CD4-positive, alpha-beta T cell treated with Interleukin-6 for 4 hours (primary cell): ENCODE measurements at regions not wholly inside any gene's neighbourhood (a gene's known extent, or its start where the extent isn't known, plus 50 kb on each side); places are given as distances from the start of the nearest gene placed in this dataset.

Experiments
- DNase-seq: peaks from one replicate; pipeline ENCODE4 v3.0.0-alpha.2; 2020; ENCODE audit warnings: mixed read lengths

DNA sequence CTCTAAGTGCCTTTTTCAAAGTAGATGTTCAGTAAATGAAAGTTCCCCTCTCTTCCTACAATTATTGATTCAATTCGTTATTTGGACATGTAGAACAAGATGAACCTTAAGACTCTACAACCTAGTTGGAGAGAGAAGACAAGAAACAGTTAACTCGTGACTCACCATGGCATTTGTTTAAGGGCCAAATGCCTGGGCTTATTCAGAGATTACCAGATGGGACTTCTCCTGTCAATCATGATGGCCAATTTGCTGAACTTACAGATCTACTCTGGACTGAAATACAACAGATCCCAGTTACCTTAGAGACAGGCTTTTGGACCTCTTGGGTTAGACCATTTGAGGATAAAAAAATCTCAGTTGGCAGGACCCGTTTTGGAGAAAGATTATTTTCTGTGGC lies 93.5 kb downstream of the C1orf94 start:
- no peak for DNase-seq

DNA sequence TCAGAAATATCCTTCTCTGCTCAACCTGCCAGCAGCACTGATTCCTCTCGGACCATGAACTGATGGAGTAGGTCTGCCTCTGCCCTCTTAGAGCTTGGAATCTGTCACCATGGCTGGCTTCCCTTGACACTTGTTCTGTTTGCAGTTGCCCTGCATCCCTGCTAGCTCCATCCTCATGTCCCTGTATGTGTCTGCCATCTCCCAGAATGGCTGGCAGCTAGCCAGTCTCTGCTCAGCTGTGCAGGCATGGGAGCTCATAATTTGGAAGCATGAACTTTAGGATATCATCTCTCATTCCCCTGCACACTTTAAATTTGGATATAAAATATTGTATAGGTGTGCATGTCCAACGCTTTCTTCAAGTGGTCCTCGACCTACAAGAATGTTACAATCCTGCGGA lies 95.4 kb downstream of the C1orf94 start:
- DNase-seq = no peak

DNA sequence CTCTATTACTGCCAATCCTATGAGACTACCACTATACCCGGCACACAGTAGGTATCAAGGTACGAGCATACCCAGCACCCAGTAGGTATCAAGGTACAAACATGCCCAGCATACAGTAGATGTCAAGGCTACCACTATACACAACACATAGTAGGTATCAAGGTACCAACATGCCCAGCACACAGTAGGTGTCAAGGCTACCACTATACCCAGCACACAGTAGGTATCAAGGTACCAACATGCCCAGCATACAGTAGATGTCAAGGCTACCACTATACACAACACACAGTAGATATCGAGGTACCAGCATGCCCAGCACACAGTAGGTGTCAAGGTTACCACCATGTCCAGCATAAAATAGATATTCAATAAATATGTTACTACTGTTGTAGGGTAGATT lies 98.4 kb downstream of the C1orf94 start:
- DNase-seq = no peak

DNA sequence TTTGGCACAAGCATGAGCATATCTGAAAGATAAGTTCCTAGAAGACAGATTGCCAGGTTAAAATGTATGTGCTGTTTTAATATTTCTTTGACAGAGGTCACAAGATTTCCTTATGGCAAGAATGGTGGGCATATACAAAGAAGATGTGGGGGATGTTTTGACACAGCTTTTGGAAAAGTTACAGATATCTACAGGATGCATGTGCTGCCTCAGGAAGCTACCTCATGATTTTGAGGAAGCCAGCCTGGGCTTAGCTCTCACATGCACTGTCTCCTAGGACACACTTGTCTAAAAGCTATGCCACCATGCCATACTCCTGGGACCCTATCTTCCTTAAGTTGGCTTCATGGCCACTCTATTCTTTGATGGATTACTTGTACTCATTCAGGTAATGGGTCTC lies 99.9 kb downstream of the C1orf94 start:
- no peak for DNase-seq

DNA sequence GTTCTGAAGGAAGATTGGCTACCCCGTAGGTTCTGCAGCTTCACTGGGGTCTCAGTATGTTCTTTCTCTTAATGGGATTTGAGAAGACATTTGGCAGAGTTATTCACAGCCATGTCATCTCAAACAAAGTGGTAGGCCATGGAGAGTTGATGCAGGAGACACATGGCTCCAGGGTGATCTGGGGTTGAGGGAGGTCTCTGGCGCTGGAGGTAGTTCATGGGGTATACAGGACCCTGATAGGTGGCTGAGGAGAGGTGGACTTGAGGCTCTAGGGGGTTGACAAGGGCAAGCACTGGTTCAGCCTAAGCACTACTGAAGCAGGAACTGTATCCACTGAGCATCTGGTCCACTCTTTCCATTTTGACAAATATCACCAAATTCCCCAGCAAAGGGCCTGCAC lies 100.4 kb downstream of the C1orf94 start:
- no peak for DNase-seq

DNA sequence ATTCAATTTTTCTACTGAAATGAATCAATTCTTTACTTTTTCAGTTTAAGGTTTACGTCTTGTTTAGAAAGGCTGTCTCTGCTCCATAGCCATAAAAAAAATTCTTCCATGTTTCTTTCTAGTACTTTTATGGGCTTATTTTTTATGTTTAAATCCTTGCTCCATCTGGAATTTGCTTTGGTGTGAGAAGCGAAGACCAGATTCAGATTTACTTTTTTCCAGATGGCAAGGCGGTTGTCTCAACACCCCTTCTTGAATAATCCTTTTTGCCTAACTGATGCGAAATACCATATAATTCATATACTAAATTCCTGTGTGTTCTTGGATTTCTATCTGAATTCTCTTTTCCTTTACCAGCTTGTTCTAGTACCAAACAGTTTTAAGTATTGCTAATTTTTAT lies 101.5 kb downstream of the C1orf94 start:
- DNase-seq = no peak

DNA sequence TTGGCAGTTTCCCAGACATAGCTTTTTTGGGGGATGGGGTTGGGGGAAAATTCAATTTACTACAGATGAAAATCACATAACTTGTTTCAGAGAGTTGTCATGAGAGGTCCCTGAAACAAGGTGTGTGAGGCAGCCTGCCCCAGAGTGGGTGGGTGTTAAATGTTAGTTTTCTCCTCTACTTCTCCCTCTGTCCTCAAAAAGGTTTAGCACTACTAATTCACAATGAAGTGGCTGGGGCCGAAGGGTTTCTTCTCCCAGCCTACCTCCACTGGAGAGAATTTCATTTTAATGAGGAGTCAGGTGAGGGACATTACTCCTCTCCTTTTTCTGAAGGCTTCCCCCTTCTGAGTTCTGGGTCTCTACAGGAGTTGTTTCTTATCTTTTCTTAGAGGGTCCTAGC lies 103.3 kb downstream of the C1orf94 start:
- no peak for DNase-seq

DNA sequence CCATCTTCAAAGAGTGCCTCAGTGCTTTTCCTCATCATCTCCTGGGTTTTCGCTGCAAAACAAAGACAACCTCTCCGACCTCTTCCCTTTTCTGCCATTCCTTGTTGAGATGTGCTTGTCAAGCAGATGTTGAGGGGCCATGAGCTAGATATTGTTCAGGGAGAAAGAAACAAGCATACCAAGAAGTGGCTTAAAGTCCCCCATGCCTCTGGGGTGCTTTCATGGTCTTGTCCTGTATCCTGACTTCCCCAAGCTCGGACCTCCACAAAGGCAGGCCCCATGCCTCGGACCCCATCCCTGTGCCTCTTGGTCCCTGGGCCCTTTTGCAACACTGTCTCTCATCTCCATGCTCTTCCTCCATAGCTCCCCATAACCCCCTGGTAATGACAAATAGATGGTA lies 103.8 kb downstream of the C1orf94 start:
- no peak for DNase-seq

DNA sequence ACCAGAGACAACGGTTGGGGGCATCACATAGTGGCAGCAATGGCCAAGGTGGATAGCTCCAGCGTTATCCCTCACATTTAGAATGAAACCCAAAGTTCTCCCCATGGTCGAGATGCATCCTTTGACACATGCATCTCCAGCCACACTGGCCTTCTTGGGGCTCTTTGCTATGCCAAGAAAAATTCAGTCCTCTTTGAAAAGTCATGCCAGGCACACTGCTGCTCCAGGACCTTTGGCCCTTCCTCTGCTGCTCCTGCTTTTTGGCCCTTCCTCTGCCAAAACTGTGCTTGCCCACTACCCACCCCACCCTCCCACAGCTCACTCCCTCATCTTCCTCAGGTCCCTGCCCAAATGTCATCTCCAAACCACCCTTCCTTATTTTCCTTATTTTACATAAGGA lies 106.4 kb downstream of the C1orf94 start:
- no peak for DNase-seq

DNA sequence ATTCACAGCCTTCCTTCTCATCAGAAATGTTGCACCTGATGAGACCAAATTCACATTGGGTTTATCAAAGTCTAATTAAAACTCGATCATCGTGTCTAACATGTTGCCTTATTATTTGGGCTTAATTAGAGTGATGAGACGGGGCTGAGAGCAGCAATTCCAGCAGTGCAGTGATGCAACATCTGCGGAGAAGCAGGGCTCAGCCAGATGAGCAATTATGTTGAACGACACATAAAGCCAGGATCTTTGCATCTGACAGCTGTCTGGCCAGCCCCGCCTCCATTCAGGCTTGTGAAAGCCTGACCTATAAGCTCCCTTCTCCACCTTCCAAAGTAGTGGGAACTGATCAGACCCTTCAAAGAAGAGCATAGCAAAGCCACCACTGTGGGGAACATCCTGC lies 109.8 kb downstream of the C1orf94 start:
- DNase-seq = no peak

DNA sequence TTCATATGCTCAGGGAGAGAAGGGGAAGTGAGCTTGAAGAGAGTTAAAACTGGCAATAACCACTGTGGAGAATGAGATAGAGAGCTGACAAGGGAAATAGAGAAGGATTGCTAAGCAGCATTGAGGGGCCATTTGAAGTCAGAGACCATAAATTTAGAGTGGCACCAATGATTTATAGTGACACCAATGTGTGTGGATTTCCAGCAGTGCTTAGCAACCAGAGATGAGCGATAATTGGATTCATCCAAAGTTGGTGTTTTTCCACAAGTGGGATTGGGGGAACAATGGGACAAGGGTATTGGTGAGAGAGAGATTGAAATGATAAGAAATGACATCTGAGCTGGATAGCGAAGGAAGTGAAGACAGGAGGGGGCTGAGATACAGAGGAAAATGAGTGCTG lies 114.1 kb downstream of the C1orf94 start:
- no peak for DNase-seq

DNA sequence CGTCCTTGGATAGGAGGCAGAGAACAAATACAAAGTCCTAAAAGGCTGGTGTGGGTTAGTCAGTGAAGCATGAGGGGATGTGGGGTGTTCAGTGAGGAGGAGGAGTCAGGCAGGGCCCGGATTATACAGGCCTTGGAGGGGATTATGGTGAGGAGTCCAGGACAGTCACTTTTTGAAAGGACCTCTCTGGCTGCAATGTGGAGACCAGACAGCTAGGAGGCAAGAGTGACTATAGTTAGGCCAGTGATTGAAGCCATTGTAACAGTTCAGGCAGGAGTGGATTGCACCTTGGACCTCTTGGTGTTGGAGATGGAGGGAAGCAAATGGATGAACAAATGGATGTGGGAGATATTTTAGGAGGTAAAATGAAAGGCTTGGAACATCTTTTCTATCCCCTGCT lies 115.8 kb downstream of the C1orf94 start:
- DNase-seq = no peak

DNA sequence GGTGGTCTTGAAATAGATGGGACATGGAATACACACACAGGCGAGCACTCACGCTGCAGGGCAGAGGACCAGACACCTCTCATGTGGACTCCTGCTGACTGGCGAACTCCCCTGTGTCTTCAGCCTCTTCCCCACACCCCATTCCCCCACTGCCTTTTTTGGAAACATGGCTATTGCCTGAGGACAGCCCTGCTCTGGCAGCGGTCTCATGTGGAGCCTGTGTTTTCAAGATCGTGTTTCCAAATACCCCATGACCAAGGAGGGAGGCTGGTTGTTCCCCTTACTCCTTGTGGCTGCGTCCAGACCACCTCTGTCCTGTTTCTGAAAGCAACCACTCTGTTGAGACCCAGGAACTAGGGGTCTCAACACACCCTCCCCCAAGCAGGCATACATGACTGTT lies 119.4 kb downstream of the C1orf94 start:
- DNase-seq = no peak

DNA sequence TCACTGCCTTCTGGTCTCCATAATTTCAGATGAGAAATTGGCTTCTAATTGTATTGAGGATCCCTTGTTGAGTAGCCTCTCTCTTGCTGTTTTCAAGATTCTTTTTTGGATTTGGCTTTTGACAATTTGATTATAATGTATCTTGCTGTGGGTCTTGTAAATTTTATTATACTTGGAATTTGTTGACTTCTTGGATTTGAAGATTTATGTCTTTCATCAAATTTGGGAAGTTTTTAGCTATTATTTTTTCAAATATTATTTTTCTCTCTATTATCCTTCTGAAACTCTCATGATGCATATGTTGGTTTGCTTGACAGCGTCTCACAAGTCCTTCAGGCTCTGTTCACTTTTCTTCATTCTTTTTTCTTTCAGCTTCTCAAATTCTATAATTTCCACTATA lies 126.1 kb downstream of the C1orf94 start:
- no peak for DNase-seq

DNA sequence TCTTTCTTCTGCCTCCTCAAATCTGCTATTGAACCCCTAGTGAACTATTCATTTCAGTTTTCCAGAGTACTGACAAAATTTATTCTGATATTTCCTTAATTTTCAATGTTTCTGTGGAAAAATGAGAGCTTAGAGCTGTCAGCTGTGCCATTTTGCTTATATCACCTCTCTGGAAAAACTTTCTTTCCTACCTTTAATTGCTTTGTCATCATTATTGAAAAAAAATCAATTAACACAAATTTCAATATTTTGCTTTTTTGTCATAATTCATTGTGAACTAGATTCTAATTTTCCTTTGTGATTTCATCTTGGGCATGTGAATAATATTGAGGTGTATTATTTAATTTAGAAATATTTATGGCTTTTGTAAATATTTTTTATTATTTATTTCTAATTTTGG lies 126.5 kb downstream of the C1orf94 start:
- no peak for DNase-seq

DNA sequence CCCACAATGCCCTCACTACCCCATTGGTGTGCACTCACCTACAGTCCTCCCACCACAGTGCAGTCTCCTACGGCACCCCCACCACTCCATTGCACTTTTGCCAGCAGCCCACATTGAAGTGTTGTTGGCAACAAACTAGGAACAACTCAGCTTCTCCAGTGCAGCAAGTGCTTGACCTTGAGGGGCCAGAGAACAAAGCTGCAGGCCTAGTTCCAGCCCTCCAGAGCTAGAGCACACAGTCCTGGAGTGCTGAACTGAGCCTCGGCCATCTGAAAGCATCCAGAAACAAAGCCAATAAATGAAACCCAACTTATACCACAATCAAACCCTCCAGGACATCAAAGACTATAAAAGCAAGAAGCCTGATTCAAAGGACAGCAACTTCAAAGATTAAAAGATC lies 129.9 kb downstream of the C1orf94 start:
- DNase-seq = no peak

DNA sequence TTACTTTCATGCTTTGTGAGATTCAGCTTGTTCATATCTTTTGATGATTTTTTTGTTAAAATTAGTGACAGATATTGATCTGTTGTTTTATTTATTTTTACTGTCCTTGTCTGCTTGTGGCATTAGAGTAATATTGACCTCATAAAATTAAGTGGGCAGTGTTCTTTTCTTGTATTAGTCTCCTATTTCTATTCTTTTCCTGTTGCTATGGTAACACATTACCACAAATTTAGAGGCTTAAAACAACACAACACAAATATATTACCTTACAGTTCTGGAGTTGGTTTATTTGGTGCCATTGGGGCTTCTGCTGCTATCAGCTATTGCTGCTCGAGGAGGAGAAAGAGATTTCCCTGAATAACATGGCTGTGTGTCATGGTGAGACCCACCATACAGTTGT lies 135.7 kb downstream of the C1orf94 start:
- DNase-seq = no peak

DNA sequence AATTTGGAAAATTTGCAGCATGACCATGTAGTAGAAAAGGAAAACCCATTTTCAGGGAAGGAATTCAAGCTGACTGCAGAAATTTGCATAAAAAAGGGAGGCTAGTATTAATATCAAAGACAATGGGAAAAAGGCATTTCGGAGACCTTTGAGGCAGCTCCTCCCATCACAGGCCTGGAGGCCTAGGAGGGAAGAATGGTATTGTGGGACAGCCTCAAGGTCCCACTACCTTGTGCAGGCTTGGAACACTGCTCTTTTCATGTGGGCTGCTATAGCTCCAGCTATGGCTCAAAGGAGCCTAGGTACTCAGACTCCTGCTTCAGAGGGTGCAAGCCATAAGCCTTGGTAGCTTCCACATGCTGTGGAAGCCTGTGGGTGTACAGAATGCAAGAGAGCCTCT lies 139.3 kb downstream of the C1orf94 start:
- DNase-seq = no peak

DNA sequence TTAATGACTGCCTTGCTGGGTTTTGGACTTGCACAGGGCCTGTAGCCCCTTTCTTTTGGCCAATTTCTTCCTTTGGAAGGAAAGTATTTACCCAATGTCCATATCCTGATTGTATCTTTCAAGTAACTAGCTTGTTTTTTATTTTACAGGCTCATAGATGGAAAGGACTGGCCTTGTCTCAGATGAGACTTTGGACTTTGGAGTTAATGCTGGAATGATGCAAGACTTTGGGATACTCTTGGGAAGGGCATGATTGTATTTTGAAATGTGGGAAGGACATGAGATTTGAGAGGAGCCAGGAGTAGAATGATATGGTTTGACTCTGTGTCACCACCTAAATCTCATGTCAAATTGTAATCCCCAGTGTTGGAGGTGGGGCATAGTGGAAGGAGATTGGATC lies 140.1 kb downstream of the C1orf94 start:
- DNase-seq = no peak

DNA sequence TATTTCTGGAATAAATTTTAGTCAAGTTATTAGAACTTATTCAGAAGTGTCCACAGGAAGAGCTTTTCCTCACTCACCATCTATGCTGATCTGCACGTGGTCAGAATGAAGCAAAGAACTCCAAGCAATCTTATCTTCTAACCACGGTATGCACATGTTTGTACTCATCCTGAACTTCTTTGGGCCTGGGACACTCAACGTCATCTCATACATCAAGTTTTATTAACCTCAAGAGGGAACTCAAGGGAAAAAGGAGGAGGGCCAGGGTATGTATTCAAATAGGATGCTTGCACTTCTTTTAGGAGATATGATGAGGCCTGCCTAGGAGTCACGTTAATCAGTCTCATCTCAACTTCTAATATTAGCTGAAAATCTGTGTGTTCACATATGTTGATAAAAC lies 142.5 kb downstream of the C1orf94 start:
- DNase-seq = no peak

DNA sequence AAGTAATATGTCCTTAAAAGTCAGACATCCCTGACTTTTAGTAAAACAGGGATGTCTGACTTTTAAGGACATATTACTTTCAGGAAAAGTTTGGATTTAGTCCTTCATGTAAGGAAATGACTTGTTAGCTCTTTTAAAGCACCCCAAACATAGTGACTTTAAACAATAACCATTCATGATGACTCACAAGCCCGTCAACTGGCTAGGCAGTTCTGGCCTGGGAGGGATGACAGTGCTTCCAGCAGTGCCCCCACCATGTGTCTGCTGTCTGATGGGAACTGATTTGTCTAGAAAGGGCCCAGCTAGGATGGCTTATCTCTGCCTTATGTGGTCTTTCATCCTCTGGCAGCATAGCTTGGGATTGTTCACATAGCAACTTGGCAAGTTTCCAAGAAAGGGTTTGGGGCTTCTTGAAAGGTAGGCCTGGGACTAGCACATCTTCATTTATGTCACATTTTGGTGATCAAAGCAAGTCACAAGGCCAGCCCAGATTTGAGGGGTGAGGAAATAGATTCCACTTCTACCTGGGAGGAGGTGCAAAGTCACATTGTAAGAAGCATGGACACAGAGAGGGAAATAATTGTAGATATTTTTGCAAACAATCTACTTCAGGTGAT lies 143.5 kb downstream of the C1orf94 start:
- DNase-seq = no peak

DNA sequence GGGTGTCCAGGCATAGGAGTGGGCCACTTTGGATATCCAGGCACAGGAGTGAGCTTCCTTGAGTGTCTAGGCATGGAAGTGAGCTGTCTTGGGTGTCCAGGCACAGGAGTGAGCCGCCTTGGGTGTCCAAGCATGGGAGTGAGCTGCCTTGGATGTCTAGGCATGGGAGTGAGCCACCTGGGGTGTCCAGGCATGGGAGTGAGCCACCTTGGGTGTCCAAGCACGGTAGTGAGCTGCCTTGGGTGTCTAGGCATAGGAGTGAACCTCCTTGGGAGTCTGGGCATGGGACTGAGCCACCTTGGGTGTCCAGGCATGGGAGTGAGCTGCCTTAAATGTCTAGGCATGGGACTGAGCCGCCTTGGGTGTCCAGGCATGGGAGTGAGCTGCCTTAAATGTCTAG lies 146.3 kb downstream of the C1orf94 start:
- no peak for DNase-seq

DNA sequence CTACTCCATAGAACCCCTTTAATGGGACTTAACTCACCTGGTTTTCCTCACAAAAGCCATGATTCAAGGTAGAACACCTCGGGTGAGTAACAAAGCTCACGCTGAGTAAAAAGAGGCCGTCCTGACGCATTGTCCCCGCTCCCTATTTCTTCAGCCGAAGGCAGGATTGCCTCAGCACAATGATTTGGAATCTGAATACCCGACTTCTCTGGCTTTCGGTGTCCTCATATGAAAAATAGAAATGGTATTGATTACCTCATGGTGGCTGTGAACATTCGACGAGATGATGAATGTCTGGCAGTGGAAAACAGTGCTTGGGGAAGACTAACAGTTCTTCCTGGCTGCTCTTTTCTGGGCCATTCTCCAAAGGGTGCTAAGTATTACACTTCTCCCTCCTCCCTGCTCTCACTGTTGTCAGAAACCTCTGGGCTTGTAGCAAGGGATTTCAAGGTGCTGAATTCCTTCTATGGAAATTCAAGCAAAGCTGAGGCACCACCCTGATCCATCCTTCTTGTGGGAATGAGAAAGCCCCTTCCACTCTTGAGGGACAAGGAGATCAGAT lies 148.3 kb downstream of the C1orf94 start:
- no peak for DNase-seq

DNA sequence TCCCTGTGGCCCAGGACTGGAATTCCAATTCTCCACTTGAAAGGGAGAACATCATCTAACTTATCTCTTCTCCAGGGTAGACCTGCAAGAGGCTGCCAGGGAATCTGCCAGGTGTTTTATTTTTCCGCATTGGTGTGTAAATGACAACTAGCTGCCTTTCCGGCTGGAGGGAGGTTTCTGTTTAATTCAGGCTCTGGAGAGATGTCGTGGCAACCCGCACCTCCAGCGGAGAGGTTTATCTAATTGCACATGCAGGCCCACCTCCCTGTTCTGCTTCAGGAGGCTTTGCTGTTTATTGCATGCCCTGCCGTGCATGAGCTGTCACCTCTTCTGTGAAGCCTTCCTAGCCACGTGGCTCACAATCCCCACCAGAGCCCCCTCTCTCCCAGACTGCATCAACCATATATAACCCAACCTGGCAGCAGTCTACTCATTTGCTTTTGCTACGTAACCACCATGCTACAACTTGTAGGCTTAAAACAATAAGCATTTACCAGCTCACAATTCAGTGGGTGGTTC lies 151.6 kb downstream of the C1orf94 start:
- no peak for DNase-seq

DNA sequence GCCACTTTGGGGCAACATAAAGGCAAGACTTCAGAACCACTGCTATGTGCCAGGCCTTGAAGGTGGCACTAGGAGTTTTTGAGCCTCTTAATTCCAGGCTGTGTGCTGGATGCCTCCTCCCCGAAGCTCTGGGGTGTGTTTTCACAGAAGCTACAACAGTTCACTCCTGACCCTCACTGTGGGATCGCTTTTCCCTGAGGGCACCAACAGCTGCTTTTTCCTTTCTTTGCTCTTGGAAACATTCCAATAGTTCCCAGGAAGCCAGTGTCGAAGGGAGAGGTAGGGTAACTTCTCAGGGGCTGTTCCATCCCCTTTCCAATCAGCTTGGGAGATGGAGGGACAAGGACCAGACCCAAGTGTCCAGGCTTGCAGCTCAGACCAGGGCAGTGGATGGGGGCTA lies 153.4 kb downstream of the C1orf94 start:
- no peak for DNase-seq
